ENCODE measurements at regions not wholly inside any gene's neighbourhood (a gene's known extent, or its start where the extent isn't known, plus 50 kb on each side); places are given as distances from the start of the nearest gene placed in this dataset.

DNA sequence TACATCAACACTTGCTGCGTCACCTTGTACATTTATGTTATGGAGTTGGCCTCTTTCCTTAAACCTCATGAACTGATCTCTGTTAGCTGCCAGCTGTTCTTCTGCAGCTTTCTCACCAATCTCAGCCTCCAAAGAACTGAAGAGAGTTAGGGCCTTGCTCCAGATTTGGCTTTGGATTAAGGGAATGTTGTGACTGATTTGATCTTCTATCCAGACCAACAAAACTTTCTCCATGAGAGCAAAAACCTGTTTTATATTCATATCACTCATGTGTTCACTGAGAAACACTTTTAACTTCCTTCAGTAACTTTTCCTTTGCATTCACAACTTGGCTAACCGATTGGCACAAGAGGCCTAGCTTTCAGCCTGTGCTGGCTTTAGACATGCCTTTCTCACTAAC is 1156.0 kb upstream of the CADM2 start:
- TF ChIP-seq POLR2AphosphoS5 (IDR thresholded peaks at IDR 0.05; ENCODE audit: low read depth, low read length), result no peak
- no peak for TF ChIP-seq POLR2A (IDR thresholded peaks at IDR 0.05; ENCODE audit: low read depth, low read length)
- TF ChIP-seq POU2F2 (IDR thresholded peaks at IDR 0.05; ENCODE audit: low read depth, low read length), result no peak
- TF ChIP-seq SPI1 (IDR thresholded peaks at IDR 0.05; ENCODE audit: low read depth, low read length), result no peak
- no peak for TF ChIP-seq TAF1 (IDR thresholded peaks at IDR 0.05; ENCODE audit: low read depth, low read length)
- TF ChIP-seq PAX5 (IDR thresholded peaks at IDR 0.05; ENCODE audit: insufficient read depth, low read length, severe bottlenecking), result no peak

All from GM12891 (cell line).